HCT116 (cell line): ENCODE measurements at regions not wholly inside any gene's neighbourhood (a gene's known extent, or its start where the extent isn't known, plus 50 kb on each side); places are given as distances from the start of the nearest gene placed in this dataset.

Source experiments
- ATAC-seq: fragments of 200-7000 bp; cut with Tn5 transposase; 2 replicates; pipeline ENCODE4 v1.9.1; 2020; ENCODE audit warnings: mild to moderate bottlenecking, moderate library complexity
- BruUV-seq: library from RNA; stranded (reverse); fragments of 400-500 nt; replicated peaks from 2 replicates; lab custom pipeline; 2021; lab: Mats Ljungman, UMichigan
- CTCF ChIA-PET: fragments of 300-600 bp; sonication (Branson Sonifier 250); formaldehyde crosslinking; loops from one replicate; lab custom pipeline; 2021; ENCODE audit warnings: antibody characterized with exemption; lab: Charles Lee
- POLR2A ChIA-PET: fragments of 300-600, 350-600 bp; sonication (Branson Sonifier 250); formaldehyde crosslinking; loops from one replicate; lab custom pipeline; 2021; ENCODE audit warnings: antibody characterized with exemption; lab: Charles Lee
- RAD21 ChIA-PET, 2 experiments: fragments of 300-600 bp; sonication (Branson Sonifier 250); formaldehyde crosslinking; loops; one replicate each; lab custom pipeline; 2023; ENCODE audit warnings: low total read pairs in 2 of 2; ENCODE audit not compliant: uncharacterized antibody in 2 of 2, unreplicated experiment in 2 of 2, low non-redundant PET in 1 of 2; lab: Charles Lee
- DNase-seq: peaks from one replicate; pipeline ENCODE4 v3.0.0-alpha.2; 2010; ENCODE audit warnings: low read depth, low spot score
- H2AFZ ChIP-seq: fragments of 200-600 bp; shearing (Covaris generic), sonication (generic); 2 replicates; pipeline ENCODE4 v1.6.1; 2017; ENCODE audit warnings: low read depth, mixed run types, mixed read lengths, antibody characterized with exemption, low read length; ENCODE audit not compliant: poor library complexity, severe bottlenecking
- H3K27ac ChIP-seq: 2 replicates; pipeline ENCODE4 v1.5.1; 2012; ENCODE audit warnings: low read depth, low read length
- H3K27me3 ChIP-seq: fragments of 200-600 bp; sonication (generic); 2 replicates; pipeline ENCODE4 v1.6.1; 2016; ENCODE audit warnings: mixed run types, low read length, mixed read lengths; ENCODE audit not compliant: insufficient read depth
- H3K36me3 ChIP-seq, 2 experiments: fragments of 200-500 bp in 1 of 2; fragments of 200-600 bp in 1 of 2; sonication (Bioruptor generic) in 1 of 2; sonication (generic) in 1 of 2; 2 replicates each; pipeline versions ENCODE4 v1.5.1 to v1.6.1; 2014 to 2016; ENCODE audit warnings: low read length in 2 of 2, inconsistent platforms in 1 of 2, mixed read lengths in 1 of 2, mixed run types in 1 of 2; ENCODE audit not compliant: insufficient read depth in 2 of 2, control insufficient read depth in 1 of 2
- H3K4me1 ChIP-seq, 2 experiments: fragments of 200-600 bp in 1 of 2; sonication (generic) in 1 of 2; 2 replicates each; pipeline versions ENCODE4 v1.5.1 to v1.6.1; 2012 to 2017; ENCODE audit warnings: low read length in 2 of 2, inconsistent platforms in 1 of 2, mild to moderate bottlenecking in 1 of 2, mixed read lengths in 1 of 2, mixed run types in 1 of 2, moderate library complexity in 1 of 2; ENCODE audit not compliant: insufficient read depth in 2 of 2, control insufficient read depth in 1 of 2
- H3K4me2 ChIP-seq: fragments of 200-600 bp; sonication (generic); 2 replicates; pipeline ENCODE4 v1.6.1; 2017; ENCODE audit warnings: mixed run types, low read length, mixed read lengths
- H3K4me3 ChIP-seq, 2 experiments: fragments of 200-600 bp in 1 of 2; sonication (generic) in 1 of 2; replicated peaks in 1 of 2; 2 replicates each; pipeline ENCODE4 v1.5.1; 2011 to 2016; ENCODE audit warnings: low read length in 2 of 2, control low read depth in 1 of 2, low read depth in 1 of 2, mild to moderate bottlenecking in 1 of 2, mixed read lengths in 1 of 2, mixed run types in 1 of 2
- H3K79me2 ChIP-seq: fragments of 200-600 bp; sonication (generic); 2 replicates; pipeline ENCODE4 v1.6.1; 2017; ENCODE audit warnings: mild to moderate bottlenecking, mixed run types, low read length, moderate library complexity, mixed read lengths; ENCODE audit not compliant: insufficient read depth
- H3K9ac ChIP-seq: fragments of 200-600 bp; sonication (generic); 2 replicates; pipeline ENCODE4 v1.6.1; 2016; ENCODE audit warnings: low read length, mixed read lengths
- H3K9me2 ChIP-seq: fragments of 200-600 bp; sonication (generic), shearing (Covaris generic); 2 replicates; pipeline ENCODE4 v1.6.1; 2017; ENCODE audit warnings: mixed run types, mild to moderate bottlenecking, moderate library complexity; ENCODE audit not compliant: insufficient read depth
- H3K9me3 ChIP-seq, 2 experiments: fragments of 200-500 bp in 1 of 2; fragments of 200-600 bp in 1 of 2; sonication (Bioruptor generic) in 1 of 2; sonication (generic) in 1 of 2; 2 replicates each; pipeline ENCODE4 v1.6.1; 2014 to 2017; ENCODE audit warnings: low read length in 2 of 2, mixed read lengths in 2 of 2, inconsistent platforms in 1 of 2, low read depth in 1 of 2, mild to moderate bottlenecking in 1 of 2, mixed run types in 1 of 2, moderate library complexity in 1 of 2; ENCODE audit not compliant: control insufficient read depth in 1 of 2, insufficient read depth in 1 of 2
- H4K20me1 ChIP-seq: fragments of 200-600 bp; sonication (generic), shearing (Covaris generic); 2 replicates; pipeline ENCODE4 v1.6.1; 2017; ENCODE audit warnings: mixed run types, mild to moderate bottlenecking, moderate library complexity; ENCODE audit not compliant: insufficient read depth
- CEBPB ChIP-seq: IDR thresholded peaks from 2 replicates; pipeline ENCODE4 v1.6.1; 2012; ENCODE audit warnings: low read depth
- EGR1 ChIP-seq: IDR thresholded peaks from 2 replicates; pipeline ENCODE4 v1.6.1; 2012; ENCODE audit warnings: low read depth
- ELF1 ChIP-seq: IDR thresholded peaks from 2 replicates; pipeline ENCODE4 v1.6.1; 2012; ENCODE audit warnings: low read depth, borderline replicate concordance
- EZH2 ChIP-seq: fragments of 200-600 bp; sonication (generic); IDR thresholded peaks from 2 replicates; pipeline ENCODE4 v1.6.1; 2017; ENCODE audit warnings: antibody characterized with exemption, mixed run types
- FOSL1 ChIP-seq: IDR thresholded peaks from 2 replicates; pipeline ENCODE4 v1.6.1; 2012; ENCODE audit warnings: low read depth
- JUND ChIP-seq: IDR thresholded peaks from 2 replicates; pipeline ENCODE4 v1.6.1; 2012
- MAX ChIP-seq: IDR thresholded peaks from 2 replicates; pipeline ENCODE4 v1.6.1; 2012
- POLR2A ChIP-seq: IDR thresholded peaks from 2 replicates; pipeline ENCODE4 v1.7.0; 2011; ENCODE audit warnings: borderline replicate concordance; ENCODE audit not compliant: insufficient read depth, insufficient read length; ENCODE audit errors: extremely low read depth
- POLR2AphosphoS5 ChIP-seq: IDR thresholded peaks from 2 replicates; pipeline ENCODE4 v1.6.1; 2011; ENCODE audit warnings: mild to moderate bottlenecking, low read depth, low read length, moderate library complexity
- RAD21 ChIP-seq: IDR thresholded peaks from 2 replicates; pipeline ENCODE4 v1.6.1; 2012; ENCODE audit warnings: low read depth, mild to moderate bottlenecking
- REST ChIP-seq: IDR thresholded peaks from 2 replicates; pipeline ENCODE4 v1.6.1; 2012; ENCODE audit warnings: low read depth
- SIN3A ChIP-seq: IDR thresholded peaks from 2 replicates; pipeline ENCODE4 v1.6.1; 2012; ENCODE audit warnings: low read depth
- SP1 ChIP-seq: IDR thresholded peaks from 2 replicates; pipeline ENCODE4 v1.6.1; 2012; ENCODE audit warnings: low read depth
- SRF ChIP-seq: IDR thresholded peaks from 2 replicates; pipeline ENCODE4 v1.6.1; 2012; ENCODE audit warnings: low read depth
- YY1 ChIP-seq: IDR thresholded peaks from 2 replicates; pipeline ENCODE4 v1.6.1; 2011; ENCODE audit warnings: low read length, low read depth, moderate library complexity, mild to moderate bottlenecking; ENCODE audit not compliant: insufficient replicate concordance; ENCODE audit errors: extremely low read depth
- ZFX ChIP-seq: fragments of 450-650 bp; IDR thresholded peaks from 2 replicates; pipeline ENCODE4 v1.6.1; 2017
- ZNF274 ChIP-seq: fragments of 200-500 bp; sonication (Bioruptor generic); IDR thresholded peaks from 2 replicates; pipeline ENCODE4 v1.6.1; 2014; ENCODE audit warnings: mild to moderate bottlenecking, low read depth, low read length, inconsistent platforms
- intact Hi-C: fragments of 100-400 bp; cut with micrococcal nuclease; formaldehyde crosslinking; loops from 2 replicates; pipeline ENCODE4 v1.10.0; 2022
- TF ChIP-seq, protein P1 (sequence below), 3 experiments: fragments of 200-600 bp in 1 of 3; sonication (generic) in 1 of 3; IDR thresholded peaks in 2 of 3; conservative IDR thresholded peaks in 1 of 3; 2 replicates each; pipeline ENCODE4 v1.5.1; 2012 to 2017; ENCODE audit warnings: low read depth in 2 of 3, low read length in 2 of 3, antibody characterized with exemption in 1 of 3, borderline replicate concordance in 1 of 3, control low read depth in 1 of 3, mild to moderate bottlenecking in 1 of 3, mixed read lengths in 1 of 3, mixed run types in 1 of 3, moderate library complexity in 1 of 3; ENCODE audit not compliant: insufficient read depth in 1 of 3
- TF ChIP-seq, protein P2 (sequence below): IDR thresholded peaks from 2 replicates; pipeline ENCODE4 v1.6.1; 2011; ENCODE audit warnings: mild to moderate bottlenecking, low read length, moderate library complexity; ENCODE audit not compliant: insufficient replicate concordance; ENCODE audit errors: extremely low read depth

DNA sequence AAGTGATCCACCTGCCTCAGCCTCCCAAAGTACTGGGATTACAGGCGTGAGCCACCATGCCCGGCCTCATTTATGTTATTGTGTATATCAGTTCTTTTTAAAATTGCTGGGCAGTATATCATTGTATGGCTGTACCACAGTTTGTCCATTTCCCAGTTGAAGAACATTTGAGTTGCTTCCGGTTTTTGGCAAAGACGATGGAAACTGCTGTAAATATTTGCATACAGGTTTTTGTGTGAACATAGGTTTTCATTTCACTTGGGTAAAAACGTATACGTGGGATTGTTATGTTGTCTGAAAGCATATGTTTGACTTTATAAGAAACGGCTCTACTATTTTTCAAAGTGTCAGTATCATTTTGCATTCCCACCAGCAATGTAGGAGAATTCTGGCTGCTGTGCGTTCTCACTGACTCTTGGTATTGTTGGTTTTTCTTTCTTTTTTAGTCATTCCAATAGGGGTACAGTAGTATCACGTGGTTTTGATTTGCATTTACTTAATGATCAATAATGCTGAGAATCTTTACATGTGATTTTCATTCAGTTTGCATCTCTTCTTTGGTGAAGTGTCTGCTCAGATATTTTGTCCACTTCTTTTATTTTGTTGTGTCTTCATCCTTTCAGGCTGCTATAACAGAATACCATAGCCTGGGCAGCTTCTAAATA is 63.2 kb upstream of the GOT2 start:
- TF ChIP-seq ELF1 (no peak), POLR2A (no peak), SRF (no peak), EGR1 (no peak), ZNF274 (no peak), REST (no peak), MAX (no peak), EZH2 (no peak), POLR2AphosphoS5 (no peak), ZFX (no peak), CEBPB (no peak), RAD21 (no peak), FOSL1 (no peak), YY1 (no peak), JUND (no peak), SIN3A (no peak), SP1 (no peak)
- TF ChIP-seq, protein P1, sequence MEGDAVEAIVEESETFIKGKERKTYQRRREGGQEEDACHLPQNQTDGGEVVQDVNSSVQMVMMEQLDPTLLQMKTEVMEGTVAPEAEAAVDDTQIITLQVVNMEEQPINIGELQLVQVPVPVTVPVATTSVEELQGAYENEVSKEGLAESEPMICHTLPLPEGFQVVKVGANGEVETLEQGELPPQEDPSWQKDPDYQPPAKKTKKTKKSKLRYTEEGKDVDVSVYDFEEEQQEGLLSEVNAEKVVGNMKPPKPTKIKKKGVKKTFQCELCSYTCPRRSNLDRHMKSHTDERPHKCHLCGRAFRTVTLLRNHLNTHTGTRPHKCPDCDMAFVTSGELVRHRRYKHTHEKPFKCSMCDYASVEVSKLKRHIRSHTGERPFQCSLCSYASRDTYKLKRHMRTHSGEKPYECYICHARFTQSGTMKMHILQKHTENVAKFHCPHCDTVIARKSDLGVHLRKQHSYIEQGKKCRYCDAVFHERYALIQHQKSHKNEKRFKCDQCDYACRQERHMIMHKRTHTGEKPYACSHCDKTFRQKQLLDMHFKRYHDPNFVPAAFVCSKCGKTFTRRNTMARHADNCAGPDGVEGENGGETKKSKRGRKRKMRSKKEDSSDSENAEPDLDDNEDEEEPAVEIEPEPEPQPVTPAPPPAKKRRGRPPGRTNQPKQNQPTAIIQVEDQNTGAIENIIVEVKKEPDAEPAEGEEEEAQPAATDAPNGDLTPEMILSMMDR (IDR thresholded peaks at IDR 0.05 in 2 of 3, conservative IDR thresholded peaks at IDR 0.05 in 1 of 3; ENCODE audit: borderline replicate concordance in 1 of 3, insufficient read depth in 1 of 3, low read depth in 2 of 3, low read length in 2 of 3): no peak
- TF ChIP-seq, protein P2, sequence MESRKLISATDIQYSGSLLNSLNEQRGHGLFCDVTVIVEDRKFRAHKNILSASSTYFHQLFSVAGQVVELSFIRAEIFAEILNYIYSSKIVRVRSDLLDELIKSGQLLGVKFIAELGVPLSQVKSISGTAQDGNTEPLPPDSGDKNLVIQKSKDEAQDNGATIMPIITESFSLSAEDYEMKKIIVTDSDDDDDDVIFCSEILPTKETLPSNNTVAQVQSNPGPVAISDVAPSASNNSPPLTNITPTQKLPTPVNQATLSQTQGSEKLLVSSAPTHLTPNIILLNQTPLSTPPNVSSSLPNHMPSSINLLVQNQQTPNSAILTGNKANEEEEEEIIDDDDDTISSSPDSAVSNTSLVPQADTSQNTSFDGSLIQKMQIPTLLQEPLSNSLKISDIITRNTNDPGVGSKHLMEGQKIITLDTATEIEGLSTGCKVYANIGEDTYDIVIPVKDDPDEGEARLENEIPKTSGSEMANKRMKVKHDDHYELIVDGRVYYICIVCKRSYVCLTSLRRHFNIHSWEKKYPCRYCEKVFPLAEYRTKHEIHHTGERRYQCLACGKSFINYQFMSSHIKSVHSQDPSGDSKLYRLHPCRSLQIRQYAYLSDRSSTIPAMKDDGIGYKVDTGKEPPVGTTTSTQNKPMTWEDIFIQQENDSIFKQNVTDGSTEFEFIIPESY: no peak
- ATAC-seq: no peak
- ChIA-PET RAD21 (no interaction called here), POLR2A (no interaction called here), CTCF (no interaction called here)
- no TSS peak for BruUV-seq
- H3K4me1 ChIP-seq: no peaks in the 10 kb centered on the region
- no peaks in the 10 kb centered on the region for H3K9me2 ChIP-seq
- H2AFZ ChIP-seq: no peak overlapping the region
- DNase-seq: no peak
- no peak overlapping the region for H3K27ac ChIP-seq
- intact Hi-C loops: no loop called here
- H3K4me3 ChIP-seq: no peak overlapping the region
- H3K9me3 ChIP-seq: 0 out of 4 replicates have a peak, but pooled peaks cover 0 to 8% of the 10 kb centered on the region in 2 experiments
- peaks cover 7% of the 10 kb centered on the region; the same call in 1 of the 2 replicates for H3K27me3 ChIP-seq
- no peaks in the 10 kb centered on the region for H4K20me1 ChIP-seq
- no peaks in the 10 kb centered on the region for H3K36me3 ChIP-seq
- no peak overlapping the region for H3K4me2 ChIP-seq
- no peaks in the 10 kb centered on the region for H3K79me2 ChIP-seq
- no peak overlapping the region for H3K9ac ChIP-seq
